ENCODE measurements at regions not wholly inside any gene's neighbourhood (a gene's known extent, or its start where the extent isn't known, plus 50 kb on each side); places are given as distances from the start of the nearest gene placed in this dataset.
A peak's percentile ranks its signal among the peaks of the same experiment; 100 is the strongest.

- DNase-seq (ENCODE audit: extremely low read depth, low read depth, low spot score) = no peak
These were observed 166.2 kb downstream of the TMEM38B start for GRCh38 chr9:105860516-105860915.

GRCh38 chr9:105861972-105862371 lies 167.6 kb downstream of the TMEM38B start:
- DNase-seq (ENCODE audit: extremely low read depth, low read depth, low spot score) = no peak

GRCh38 chr9:105864248-105864898 lies 170.0 kb downstream of the TMEM38B start:
- DNase-seq (ENCODE audit: extremely low read depth, low read depth, low spot score) = no peak

GRCh38 chr9:105865285-105865684 lies 170.9 kb downstream of the TMEM38B start:
- no peak for DNase-seq (ENCODE audit: extremely low read depth, low read depth, low spot score)

- no peak for DNase-seq (ENCODE audit: extremely low read depth, low read depth, low spot score)
These were observed 177.2 kb downstream of the TMEM38B start for GRCh38 chr9:105871540-105871939.

GRCh38 chr9:105873801-105874200 lies 179.5 kb downstream of the TMEM38B start:
- no peak for DNase-seq (ENCODE audit: extremely low read depth, low read depth, low spot score)

- DNase-seq (ENCODE audit: extremely low read depth, low read depth, low spot score) = no peak
These were observed 183.4 kb downstream of the TMEM38B start for GRCh38 chr9:105877721-105878120.

- DNase-seq (ENCODE audit: extremely low read depth, low read depth, low spot score) = no peak
These were observed 184.8 kb downstream of the TMEM38B start for GRCh38 chr9:105879181-105879580.

GRCh38 chr9:105880517-105880916 lies 186.2 kb downstream of the TMEM38B start:
- DNase-seq (ENCODE audit: extremely low read depth, low read depth, low spot score) = no peak

GRCh38 chr9:105881021-105881420 lies 186.7 kb downstream of the TMEM38B start:
- DNase-seq (ENCODE audit: extremely low read depth, low read depth, low spot score) = no peak

- peak; percentile 7 for DNase-seq (ENCODE audit: extremely low read depth, low read depth, low spot score)
These were observed 187.5 kb downstream of the TMEM38B start for GRCh38 chr9:105881654-105882349.

- no peak for DNase-seq (ENCODE audit: extremely low read depth, low read depth, low spot score)
These were observed 189.5 kb downstream of the TMEM38B start for GRCh38 chr9:105883847-105884246.

GRCh38 chr9:105884416-105884815 lies 190.1 kb downstream of the TMEM38B start:
- DNase-seq (ENCODE audit: extremely low read depth, low read depth, low spot score) = no peak

- DNase-seq (ENCODE audit: extremely low read depth, low read depth, low spot score) = no peak
These were observed 191.8 kb downstream of the TMEM38B start for GRCh38 chr9:105886136-105886535.

GRCh38 chr9:105887679-105888078 lies 193.3 kb downstream of the TMEM38B start:
- no peak for DNase-seq (ENCODE audit: extremely low read depth, low read depth, low spot score)

GRCh38 chr9:105890046-105890822 lies 195.9 kb downstream of the TMEM38B start:
- DNase-seq (ENCODE audit: extremely low read depth, low read depth, low spot score) = no peak

GRCh38 chr9:105900123-105900522 lies 205.8 kb downstream of the TMEM38B start:
- no peak for DNase-seq (ENCODE audit: extremely low read depth, low read depth, low spot score)

- DNase-seq (ENCODE audit: extremely low read depth, low read depth, low spot score) = no peak
These were observed 207.3 kb downstream of the TMEM38B start for GRCh38 chr9:105901514-105902109.

GRCh38 chr9:105908069-105908468 lies 213.7 kb downstream of the TMEM38B start:
- DNase-seq (ENCODE audit: extremely low read depth, low read depth, low spot score) = no peak

- DNase-seq (ENCODE audit: extremely low read depth, low read depth, low spot score) = no peak
These were observed 217.0 kb downstream of the TMEM38B start for GRCh38 chr9:105911104-105911911.
